Glomerular endothelial cell (primary cell): ENCODE measurements at regions not wholly inside any gene's neighbourhood (a gene's known extent, or its start where the extent isn't known, plus 50 kb on each side); places are given as distances from the start of the nearest gene placed in this dataset.
"Not testable (repeated sequence)": the region's sequence is repeated elsewhere in the genome, so short reads cannot be mapped to it uniquely, and the experiment has no call there.

ENCODE experiments used
- DNase-seq: peaks from one replicate; pipeline ENCODE4 v3.0.0-alpha.2; 2011; ENCODE audit warnings: low read depth, low spot score; ENCODE audit errors: extremely low read depth

DNA sequence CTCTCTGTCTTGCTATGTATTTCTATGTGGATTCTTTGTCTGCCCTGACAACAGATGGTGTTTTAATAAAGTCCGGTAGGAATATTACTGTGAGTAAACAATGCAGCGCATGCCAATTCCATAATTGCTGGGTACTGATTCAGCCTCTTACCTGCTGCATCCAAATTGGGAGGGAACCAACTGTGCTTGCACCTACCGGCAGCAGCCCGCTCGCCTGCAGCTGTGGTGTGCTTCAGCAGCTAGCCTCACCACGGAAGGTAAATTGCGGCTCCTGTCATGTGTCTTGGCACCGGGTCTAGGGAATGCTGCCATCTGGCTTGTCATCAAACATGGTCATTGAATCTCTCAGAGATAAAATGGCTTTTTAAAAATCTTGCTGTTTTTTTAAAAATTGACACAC, 704.8 kb upstream of the SLC35B3 start:
- no peak for DNase-seq

- DNase-seq = no peak
Observed at GRCh38 chr6:9139746-9140145, 704.4 kb upstream of the SLC35B3 start.

DNA sequence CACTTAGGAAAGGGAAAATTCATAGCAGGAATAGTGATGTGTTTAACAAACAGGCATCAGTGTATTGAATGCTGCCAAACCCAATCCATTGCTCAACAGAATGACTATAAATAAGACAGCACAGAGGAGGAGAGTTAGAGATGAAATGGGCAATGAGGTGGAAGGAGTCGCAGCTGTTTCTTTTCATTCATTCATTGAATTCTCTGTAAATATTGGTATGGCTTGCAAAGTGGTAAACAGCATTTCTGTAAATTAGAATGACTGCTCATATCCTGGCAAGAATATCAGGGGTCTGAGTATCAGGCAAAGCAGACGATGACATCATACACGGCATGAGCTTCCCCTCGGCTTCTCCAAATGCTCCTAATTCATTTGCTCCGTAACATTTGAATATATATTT, 703.6 kb upstream of the SLC35B3 start:
- DNase-seq = no peak

- no peak for DNase-seq
Observed at GRCh38 chr6:9136141-9136822, 700.9 kb upstream of the SLC35B3 start.

DNA sequence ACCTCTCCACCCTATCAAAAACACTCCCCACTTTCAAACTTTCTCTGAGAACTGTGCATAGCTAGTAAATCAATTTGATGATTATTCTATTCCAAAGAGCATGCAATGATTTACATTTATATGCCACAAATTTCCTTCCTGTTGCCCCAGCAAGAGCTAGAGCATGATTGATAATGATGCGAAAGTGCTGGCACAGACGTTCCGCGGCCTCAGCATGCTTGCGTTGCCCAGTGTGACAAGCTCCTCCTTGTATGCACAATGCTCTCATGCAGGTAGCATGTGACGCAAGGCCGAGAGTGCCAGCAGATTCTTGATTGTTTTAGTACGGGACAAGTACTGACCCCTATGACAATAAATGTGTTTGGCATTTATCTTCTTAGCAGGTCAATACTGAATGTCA, 696.3 kb upstream of the SLC35B3 start:
- DNase-seq = no peak

DNA sequence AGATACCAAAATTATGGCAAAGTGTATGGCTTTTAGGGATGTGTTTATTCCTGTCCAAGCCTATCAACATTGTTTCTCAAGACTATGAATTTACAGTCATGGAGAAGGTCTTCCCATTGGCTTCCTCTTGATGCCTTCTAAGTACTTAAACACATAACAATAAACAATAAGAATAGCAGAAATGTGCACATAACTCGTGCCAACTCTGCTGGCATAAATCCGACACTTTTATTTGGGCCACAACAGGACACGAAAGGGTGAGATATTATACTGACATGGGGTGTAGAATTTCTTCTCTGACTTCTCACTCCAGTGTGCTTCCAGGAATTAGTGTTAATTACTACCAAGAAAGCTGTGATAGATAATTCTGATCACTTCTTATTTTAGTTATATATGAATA, 695.9 kb upstream of the SLC35B3 start:
- no peak for DNase-seq

DNA sequence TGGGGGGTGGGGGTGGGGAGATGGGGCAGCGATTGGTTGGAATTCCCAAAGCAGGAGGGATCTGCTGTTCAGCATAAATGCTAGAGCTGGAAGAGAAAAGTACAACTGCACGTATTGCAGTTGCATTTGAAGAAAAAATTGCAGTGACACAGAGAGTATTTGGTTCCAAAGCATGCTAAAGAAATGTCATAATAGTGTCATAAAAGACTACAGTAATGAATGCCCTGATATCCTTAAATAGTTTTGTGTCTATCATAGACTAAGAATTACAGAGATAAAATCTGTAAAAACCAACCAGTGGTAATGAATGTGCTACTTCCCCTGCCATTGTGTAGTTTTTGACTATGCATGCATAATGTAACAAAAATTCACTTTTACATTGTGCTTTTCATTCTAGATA, 693.6 kb upstream of the SLC35B3 start:
- no peak for DNase-seq

GRCh38 chr6:9126878-9127560, 691.7 kb upstream of the SLC35B3 start:
- no peak for DNase-seq

DNA sequence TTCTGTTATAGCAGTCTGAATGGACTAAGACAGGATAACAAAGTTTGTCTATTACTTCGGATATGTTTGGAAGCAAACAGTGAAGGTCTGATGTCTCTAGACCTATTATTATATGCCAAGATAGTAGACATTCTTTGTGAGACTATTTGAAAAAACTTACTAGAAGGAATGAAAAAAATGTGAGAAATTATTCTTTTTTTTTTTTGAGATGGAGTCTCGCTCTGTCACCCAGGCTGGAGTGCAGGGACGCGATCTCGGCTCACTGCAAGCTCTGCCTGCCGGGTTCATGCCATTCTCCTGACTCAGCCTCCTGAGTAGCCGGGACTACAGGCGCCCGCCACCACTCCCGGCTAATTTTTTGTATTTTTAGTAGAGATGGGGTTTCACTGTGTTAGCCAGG, 690.7 kb upstream of the SLC35B3 start:
- DNase-seq = not testable (repeated sequence)

DNA sequence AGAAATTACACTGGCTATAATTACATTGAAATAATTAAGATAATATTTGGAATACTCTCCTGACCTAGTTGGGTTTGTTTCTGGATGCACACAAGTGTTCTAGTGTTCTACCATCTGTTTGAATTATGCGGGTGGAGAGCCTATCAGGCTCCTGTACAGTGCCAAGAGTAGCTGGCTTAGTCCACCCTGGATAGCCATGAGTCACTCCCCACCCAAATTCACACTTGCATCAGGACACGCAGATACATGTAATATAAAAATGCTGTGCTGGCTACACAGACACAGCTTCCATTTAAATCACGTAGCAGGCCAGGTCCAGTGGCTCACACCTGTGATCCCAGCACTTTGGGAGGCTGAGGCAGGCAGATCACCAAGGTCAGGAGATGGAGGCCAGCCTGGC, 686.2 kb upstream of the SLC35B3 start:
- no peak for DNase-seq

DNA sequence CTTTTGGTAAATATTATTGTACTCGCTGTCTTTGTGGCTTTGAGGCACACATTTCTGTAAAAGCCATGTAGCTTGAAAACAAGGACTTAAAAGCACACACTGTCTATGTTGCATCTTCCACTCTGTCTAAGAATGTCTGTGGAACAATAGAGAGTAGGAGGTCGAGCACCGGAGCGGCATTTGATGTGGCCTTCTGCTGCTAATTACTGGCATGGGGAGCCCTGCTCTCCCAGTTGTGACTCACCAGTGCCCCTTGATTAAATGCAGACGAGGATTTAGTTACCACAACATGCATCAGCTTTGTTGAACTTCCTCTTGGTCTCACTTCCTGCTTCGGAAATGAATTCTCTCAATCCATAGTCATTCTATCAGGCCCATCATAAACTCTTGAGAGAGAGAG, 680.7 kb upstream of the SLC35B3 start:
- no peak for DNase-seq

DNA sequence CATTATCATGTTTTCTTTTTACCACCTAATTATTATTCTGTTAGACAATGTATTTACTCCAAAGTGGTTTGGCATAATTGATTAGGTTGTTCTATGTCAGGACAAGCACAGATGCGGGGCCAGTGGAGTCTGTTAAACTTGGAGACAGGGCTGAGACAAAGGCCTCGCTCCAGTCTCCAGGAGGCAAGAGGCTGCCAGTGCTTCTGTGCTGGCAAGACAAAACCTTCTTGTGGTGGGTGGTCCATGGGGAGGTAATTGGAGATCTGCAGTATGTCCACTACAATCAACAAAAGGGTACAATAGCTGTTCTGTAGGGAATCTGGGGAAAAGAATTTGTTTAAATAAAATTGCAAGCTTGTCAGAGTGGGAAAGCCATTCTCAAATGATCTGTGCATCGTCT, 677.2 kb upstream of the SLC35B3 start:
- DNase-seq = no peak

GRCh38 chr6:9103876-9104521, 668.7 kb upstream of the SLC35B3 start:
- DNase-seq = no peak

- no peak for DNase-seq
Observed at GRCh38 chr6:9101920-9102319, 666.6 kb upstream of the SLC35B3 start.

- no peak for DNase-seq
Observed at GRCh38 chr6:9100869-9101580, 665.7 kb upstream of the SLC35B3 start.

DNA sequence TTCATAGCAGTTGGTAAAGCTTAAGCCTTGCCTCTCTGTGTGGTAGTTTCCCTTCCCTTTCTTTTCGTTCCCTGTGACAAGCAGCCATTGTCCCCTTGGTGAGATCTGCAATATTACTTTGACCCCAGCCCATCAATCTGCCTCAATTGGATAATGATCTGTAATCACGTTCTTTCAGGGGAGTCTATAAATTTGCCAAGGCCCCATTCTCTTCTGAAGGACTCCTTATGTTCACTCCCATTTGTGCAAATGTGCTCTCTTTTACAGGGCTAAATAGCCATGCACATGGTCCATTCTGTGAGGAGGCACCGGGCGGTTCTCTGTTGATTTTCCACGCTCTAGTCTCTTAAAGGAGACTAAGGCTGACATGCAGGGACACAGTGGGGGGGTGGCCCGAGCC, 660.4 kb upstream of the SLC35B3 start:
- no peak for DNase-seq

DNA sequence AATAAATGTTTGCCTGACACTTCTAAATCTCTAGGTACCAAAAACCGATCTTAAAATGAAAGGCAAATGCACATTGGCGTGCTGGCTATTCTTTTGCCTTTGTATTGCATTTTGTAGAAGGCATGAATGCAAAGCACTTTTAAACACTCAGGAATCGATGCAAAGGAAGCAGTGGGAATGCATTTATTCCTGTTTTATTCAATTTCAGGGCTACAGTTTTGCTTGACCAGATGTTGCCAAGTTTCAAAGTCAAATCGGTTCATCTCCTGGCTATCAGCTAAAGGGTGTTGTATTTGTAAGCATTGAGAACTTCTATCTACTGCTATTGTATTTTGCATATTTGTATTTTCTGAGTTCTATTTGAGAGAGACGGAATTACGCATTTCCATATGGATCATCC, 659.8 kb upstream of the SLC35B3 start:
- no peak for DNase-seq

DNA sequence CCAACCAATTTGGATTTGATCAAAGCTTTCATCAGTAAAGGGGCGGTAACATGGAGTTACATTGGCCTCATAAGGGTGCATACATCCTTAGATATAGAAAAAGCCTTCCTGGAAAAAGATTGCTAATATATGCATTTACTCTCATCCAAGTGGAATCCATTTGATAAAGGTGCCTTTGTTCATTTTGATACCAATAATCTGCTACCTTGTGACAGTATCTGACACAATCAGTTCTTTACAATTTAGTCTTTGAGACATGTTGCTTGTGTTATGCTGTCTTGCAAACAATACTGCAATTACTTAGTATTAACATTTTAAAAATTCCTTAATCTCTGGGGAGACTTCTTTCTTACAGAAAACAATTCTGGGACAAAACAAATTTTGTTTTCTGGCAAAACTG, 654.4 kb upstream of the SLC35B3 start:
- no peak for DNase-seq

- no peak for DNase-seq
Observed at GRCh38 chr6:9087470-9087869, 652.1 kb upstream of the SLC35B3 start.

- no peak for DNase-seq
Observed at GRCh38 chr6:9086331-9086730, 651.0 kb upstream of the SLC35B3 start.

- no peak for DNase-seq
Observed at GRCh38 chr6:9085709-9086070, 650.3 kb upstream of the SLC35B3 start.
